CD14-positive monocyte (primary cell): ENCODE measurements at regions not wholly inside any gene's neighbourhood (a gene's known extent, or its start where the extent isn't known, plus 50 kb on each side); places are given as distances from the start of the nearest gene placed in this dataset.

Experiments
- DNase-seq, 3 donors: peaks; one replicate each; pipeline ENCODE4 v3.0.0-alpha.2; 2011 to 2022
- H2AFZ ChIP-seq: 2 replicates; pipeline ENCODE4 v1.6.0; 2012; ENCODE audit warnings: mild to moderate bottlenecking, low read depth, low read length, inconsistent platforms; ENCODE audit not compliant: insufficient read depth, poor library complexity, severe bottlenecking
- H3K27ac ChIP-seq, 2 donors: 1 replicate in 1 of 2; 2 replicates in 1 of 2; pipeline ENCODE4 v1.5.1; 2012 to 2013; ENCODE audit warnings: low read length in 2 of 2, control low read depth in 1 of 2, inconsistent platforms in 1 of 2, low read depth in 1 of 2, mild to moderate bottlenecking in 1 of 2
- H3K27me3 ChIP-seq, 2 donors: one replicate each; pipeline versions ENCODE4 v1.6.0 to v1.6.1; 2011 to 2013; ENCODE audit warnings: low read length in 2 of 2; ENCODE audit not compliant: control insufficient read depth in 2 of 2, insufficient read depth in 2 of 2
- H3K36me3 ChIP-seq, 2 donors: replicated peaks in 1 of 2; 1 replicate in 1 of 2; 2 replicates in 1 of 2; pipeline versions ENCODE4 v1.5.1 to v1.6.1; 2012 to 2013; ENCODE audit warnings: low read length in 2 of 2, control low read depth in 1 of 2, inconsistent platforms in 1 of 2, mild to moderate bottlenecking in 1 of 2; ENCODE audit not compliant: insufficient read depth in 2 of 2, control insufficient read depth in 1 of 2
- H3K4me1 ChIP-seq, 2 donors: 1 replicate in 1 of 2; 2 replicates in 1 of 2; pipeline versions ENCODE4 v1.5.1 to v1.6.1; 2012 to 2013; ENCODE audit warnings: low read length in 2 of 2, control low read depth in 1 of 2, inconsistent platforms in 1 of 2, mild to moderate bottlenecking in 1 of 2, moderate library complexity in 1 of 2; ENCODE audit not compliant: insufficient read depth in 2 of 2, control insufficient read depth in 1 of 2
- H3K4me2 ChIP-seq: replicated peaks from 2 replicates; pipeline ENCODE3; 2012; ENCODE audit warnings: low read length, moderate library complexity, mild to moderate bottlenecking; ENCODE audit not compliant: poor library complexity, severe bottlenecking; ENCODE audit errors: extremely low read depth
- H3K4me3 ChIP-seq, 3 experiments: fragments of 200-600 bp in 1 of 3; sonication (generic) in 1 of 3; replicated peaks in 1 of 3; 1 replicate in 2 of 3; 2 replicates in 1 of 3; pipeline ENCODE4 v1.5.1; 2011 to 2013; ENCODE audit warnings: low read length in 3 of 3, mild to moderate bottlenecking in 3 of 3, control low read depth in 2 of 3, low read depth in 2 of 3, inconsistent platforms in 1 of 3, moderate library complexity in 1 of 3
- H3K79me2 ChIP-seq: 2 replicates; pipeline ENCODE4 v1.6.0; 2012; ENCODE audit warnings: mild to moderate bottlenecking, control low read depth, inconsistent platforms, low read length, moderate library complexity; ENCODE audit not compliant: insufficient read depth
- H3K9ac ChIP-seq: 2 replicates; pipeline ENCODE4 v1.6.0; 2017; ENCODE audit warnings: low read length, mild to moderate bottlenecking; ENCODE audit not compliant: insufficient read depth, poor library complexity, severe bottlenecking
- H3K9me3 ChIP-seq, 2 donors: replicated peaks in 1 of 2; 1 replicate in 1 of 2; 2 replicates in 1 of 2; pipeline versions ENCODE4 v1.5.1 to v1.6.1; 2012 to 2013; ENCODE audit warnings: low read length in 2 of 2, control low read depth in 1 of 2; ENCODE audit not compliant: control insufficient read depth in 1 of 2, insufficient read depth in 1 of 2
- H4K20me1 ChIP-seq: 2 replicates; pipeline ENCODE4 v1.6.0; 2012; ENCODE audit warnings: mild to moderate bottlenecking, low read length, control low read depth, moderate library complexity; ENCODE audit not compliant: insufficient read depth
- H3K27ac Mint-ChIP-seq, 7 donors: one replicate each; pipeline ENCODE4 v1.8.0; 2020; ENCODE audit warnings: mild to moderate bottlenecking in 7 of 7, mixed read lengths in 7 of 7, moderate library complexity in 6 of 7, inconsistent platforms in 2 of 7
- H3K27me3 Mint-ChIP-seq, 3 donors: one replicate each; pipeline ENCODE4 v1.8.0; 2021 to 2022; ENCODE audit warnings: low read depth in 3 of 3, mild to moderate bottlenecking in 3 of 3, mixed read lengths in 3 of 3, moderate library complexity in 3 of 3, inconsistent platforms in 1 of 3
- H3K36me3 Mint-ChIP-seq, 2 donors: one replicate each; pipeline ENCODE4 v1.8.0; 2020; ENCODE audit warnings: mixed read lengths in 2 of 2, inconsistent platforms in 1 of 2, mild to moderate bottlenecking in 1 of 2
- H3K4me1 Mint-ChIP-seq: one replicate; pipeline ENCODE4 v1.8.0; 2020; ENCODE audit warnings: mild to moderate bottlenecking, mixed read lengths
- H3K4me3 Mint-ChIP-seq, 2 donors: one replicate each; pipeline ENCODE4 v1.8.0; 2020; ENCODE audit warnings: mild to moderate bottlenecking in 2 of 2, mixed read lengths in 2 of 2, moderate library complexity in 1 of 2
- H3K9me3 Mint-ChIP-seq, 7 donors: one replicate each; pipeline ENCODE4 v1.8.0; 2020 to 2022; ENCODE audit warnings: mixed read lengths in 7 of 7, mild to moderate bottlenecking in 6 of 7, moderate library complexity in 6 of 7, inconsistent platforms in 2 of 7
- WGBS: methylation state at CpG from one replicate; pipeline ENCODE4 v1.1.5; 2013; ENCODE audit warnings: missing lambda C conversion rate; ENCODE audit not compliant: insufficient coverage; 5-methylcytosine and 5-hydroxymethylcytosine counted together
- intact Hi-C, 2 donors: fragments of 100-400 bp; cut with micrococcal nuclease; formaldehyde crosslinking; loops; one replicate each; pipeline versions ENCODE4 v1.15.0 to v1.15.1; 2023
- TF ChIP-seq, protein P1 (sequence below): fragments of 200-600 bp; IDR thresholded peaks from one replicate; pipeline ENCODE4 v1.8.0; 2022; ENCODE audit warnings: antibody characterized with exemption, mild to moderate bottlenecking

DNA sequence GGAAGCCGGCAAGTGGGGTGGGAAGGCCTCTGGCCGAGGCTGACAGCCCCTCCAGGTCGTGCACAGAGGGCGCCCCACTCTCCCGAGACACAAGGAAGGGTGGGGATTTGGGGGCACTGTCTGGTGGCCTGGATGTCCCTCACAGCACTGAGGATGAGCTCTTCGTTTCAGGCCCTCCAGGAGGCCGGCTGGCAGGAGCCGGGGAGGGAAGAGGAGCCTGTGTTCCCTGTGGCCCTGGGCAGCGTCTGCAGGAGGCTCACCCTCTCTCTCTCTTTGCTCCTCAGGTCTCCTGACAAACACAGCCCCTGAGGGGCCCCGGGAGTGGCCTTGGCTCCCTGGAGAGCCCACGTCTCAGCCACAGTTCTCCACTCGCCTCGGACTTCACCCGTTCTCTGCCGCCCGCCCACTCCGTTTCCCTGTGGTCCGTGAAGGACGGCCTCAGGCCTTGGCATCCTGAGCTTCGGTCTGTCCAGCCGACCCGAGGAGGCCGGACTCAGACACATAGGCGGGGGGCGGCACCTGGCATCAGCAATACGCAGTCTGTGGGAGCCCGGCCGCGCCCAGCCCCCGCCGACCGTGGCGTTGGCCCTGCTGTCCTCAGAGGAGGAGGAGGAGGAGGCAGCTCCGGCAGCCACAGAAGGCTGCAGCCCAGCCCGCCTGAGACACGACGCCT lies 1078.0 kb downstream of the BRD1 start:
- no peak overlapping the region for H2AFZ ChIP-seq
- H3K9me3 ChIP-seq, result peaks cover 0 to 3% of the 10 kb centered on the region in 2 donors
- no peak overlapping the region for H3K4me2 ChIP-seq

GRCh38 chr22:48748860-48749554 lies 1078.7 kb downstream of the BRD1 start:
- H3K9me3 ChIP-seq, result peaks cover 0 to 7% of the 10 kb centered on the region in 2 donors
- no peaks in the 10 kb centered on the region for H4K20me1 ChIP-seq
- TF ChIP-seq, protein P1, sequence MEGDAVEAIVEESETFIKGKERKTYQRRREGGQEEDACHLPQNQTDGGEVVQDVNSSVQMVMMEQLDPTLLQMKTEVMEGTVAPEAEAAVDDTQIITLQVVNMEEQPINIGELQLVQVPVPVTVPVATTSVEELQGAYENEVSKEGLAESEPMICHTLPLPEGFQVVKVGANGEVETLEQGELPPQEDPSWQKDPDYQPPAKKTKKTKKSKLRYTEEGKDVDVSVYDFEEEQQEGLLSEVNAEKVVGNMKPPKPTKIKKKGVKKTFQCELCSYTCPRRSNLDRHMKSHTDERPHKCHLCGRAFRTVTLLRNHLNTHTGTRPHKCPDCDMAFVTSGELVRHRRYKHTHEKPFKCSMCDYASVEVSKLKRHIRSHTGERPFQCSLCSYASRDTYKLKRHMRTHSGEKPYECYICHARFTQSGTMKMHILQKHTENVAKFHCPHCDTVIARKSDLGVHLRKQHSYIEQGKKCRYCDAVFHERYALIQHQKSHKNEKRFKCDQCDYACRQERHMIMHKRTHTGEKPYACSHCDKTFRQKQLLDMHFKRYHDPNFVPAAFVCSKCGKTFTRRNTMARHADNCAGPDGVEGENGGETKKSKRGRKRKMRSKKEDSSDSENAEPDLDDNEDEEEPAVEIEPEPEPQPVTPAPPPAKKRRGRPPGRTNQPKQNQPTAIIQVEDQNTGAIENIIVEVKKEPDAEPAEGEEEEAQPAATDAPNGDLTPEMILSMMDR, result no peak
- no peaks in the 10 kb centered on the region for H3K36me3 ChIP-seq
- no peak overlapping the region for H3K27ac Mint-ChIP-seq
- H3K27me3 Mint-ChIP-seq, result no peaks in the 10 kb centered on the region
- no peaks in the 10 kb centered on the region for H3K36me3 Mint-ChIP-seq
- intact Hi-C loops, result no loop called here
- H3K4me1 ChIP-seq, result no peaks in the 10 kb centered on the region
- no peak for DNase-seq
- H3K27me3 ChIP-seq, result no peaks in the 10 kb centered on the region
- H3K4me3 Mint-ChIP-seq, result no peak overlapping the region
- no peak overlapping the region for H2AFZ ChIP-seq
- H3K79me2 ChIP-seq, result no peaks in the 10 kb centered on the region
- H3K27ac ChIP-seq, result no peak overlapping the region
- 92% methylated on average over 14 of the region's 14 CpGs for WGBS
- H3K9me3 Mint-ChIP-seq, result peaks cover 2 to 18% (median 10%) of the 10 kb centered on the region in 7 donors
- H3K4me3 ChIP-seq, result no peak overlapping the region
- no peak overlapping the region for H3K9ac ChIP-seq
- H3K4me1 Mint-ChIP-seq, result no peaks in the 10 kb centered on the region
- no peak overlapping the region for H3K4me2 ChIP-seq

More for the DNA sequence above, 1078.0 kb downstream of the BRD1 start:
- peaks cover 1 to 18% (median 4%) of the 10 kb centered on the region in 7 donors for H3K9me3 Mint-ChIP-seq
- TF ChIP-seq, protein P1, result no peak
- Histone ChIP-seq H3K4me3 (no peak overlapping the region), H3K4me1 (no peaks in the 10 kb centered on the region), H4K20me1 (no peaks in the 10 kb centered on the region), H3K79me2 (no peaks in the 10 kb centered on the region), H3K9ac (no peak overlapping the region), H3K36me3 (no peaks in the 10 kb centered on the region), H3K27ac (no peak overlapping the region), H3K27me3 (no peaks in the 10 kb centered on the region)
- H3K36me3 Mint-ChIP-seq, result no peaks in the 10 kb centered on the region
- WGBS, result 94% methylated on average over 29 of the region's 37 CpGs
- H3K4me1 Mint-ChIP-seq, result no peaks in the 10 kb centered on the region
- no peaks in the 10 kb centered on the region for H3K27me3 Mint-ChIP-seq
- H3K27ac Mint-ChIP-seq, result no peak overlapping the region
- DNase-seq, result no peak
- H3K4me3 Mint-ChIP-seq, result no peak overlapping the region
- intact Hi-C loops, result no loop called here
